ENCODE measurements at regions not wholly inside any gene's neighbourhood (a gene's known extent, or its start where the extent isn't known, plus 50 kb on each side); places are given as distances from the start of the nearest gene placed in this dataset.

DNA sequence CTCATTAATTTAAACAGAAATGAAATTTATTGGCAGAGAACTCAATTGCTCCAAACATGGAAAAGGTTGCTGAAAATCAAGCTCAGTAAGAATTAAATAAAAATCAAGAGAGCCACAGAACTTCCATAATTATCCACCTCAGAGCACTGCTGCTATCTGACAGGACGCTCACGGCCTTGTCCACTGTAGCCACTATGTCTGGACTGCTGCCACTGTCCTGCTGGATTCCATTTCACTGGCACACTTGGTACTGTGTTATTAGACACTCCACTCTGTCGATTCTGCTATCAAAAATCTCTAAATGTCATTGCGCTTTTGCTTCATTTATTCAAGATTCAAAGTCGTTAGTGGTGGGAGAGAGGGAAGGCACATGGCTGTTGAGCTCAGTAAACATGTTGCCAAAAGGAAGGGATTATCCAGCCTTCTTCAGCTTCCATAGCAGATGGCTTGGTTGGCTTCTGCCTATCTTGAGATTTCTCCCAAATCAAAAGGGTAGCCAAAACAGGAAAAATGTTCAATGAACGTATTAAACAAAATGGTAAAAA lies 815.0 kb downstream of the CDH18 start:
- TF ChIP-seq, protein P1, sequence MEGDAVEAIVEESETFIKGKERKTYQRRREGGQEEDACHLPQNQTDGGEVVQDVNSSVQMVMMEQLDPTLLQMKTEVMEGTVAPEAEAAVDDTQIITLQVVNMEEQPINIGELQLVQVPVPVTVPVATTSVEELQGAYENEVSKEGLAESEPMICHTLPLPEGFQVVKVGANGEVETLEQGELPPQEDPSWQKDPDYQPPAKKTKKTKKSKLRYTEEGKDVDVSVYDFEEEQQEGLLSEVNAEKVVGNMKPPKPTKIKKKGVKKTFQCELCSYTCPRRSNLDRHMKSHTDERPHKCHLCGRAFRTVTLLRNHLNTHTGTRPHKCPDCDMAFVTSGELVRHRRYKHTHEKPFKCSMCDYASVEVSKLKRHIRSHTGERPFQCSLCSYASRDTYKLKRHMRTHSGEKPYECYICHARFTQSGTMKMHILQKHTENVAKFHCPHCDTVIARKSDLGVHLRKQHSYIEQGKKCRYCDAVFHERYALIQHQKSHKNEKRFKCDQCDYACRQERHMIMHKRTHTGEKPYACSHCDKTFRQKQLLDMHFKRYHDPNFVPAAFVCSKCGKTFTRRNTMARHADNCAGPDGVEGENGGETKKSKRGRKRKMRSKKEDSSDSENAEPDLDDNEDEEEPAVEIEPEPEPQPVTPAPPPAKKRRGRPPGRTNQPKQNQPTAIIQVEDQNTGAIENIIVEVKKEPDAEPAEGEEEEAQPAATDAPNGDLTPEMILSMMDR (IDR thresholded peaks at IDR 0.05), result no peak
- no peak for TF ChIP-seq POLR2AphosphoS5 (IDR thresholded peaks at IDR 0.05)
- TF ChIP-seq POLR2A (IDR thresholded peaks at IDR 0.05), result no peak

Data from breast epithelium (tissue), 3 donors.